ENCODE measurements at regions not wholly inside any gene's neighbourhood (a gene's known extent, or its start where the extent isn't known, plus 50 kb on each side); places are given as distances from the start of the nearest gene placed in this dataset.

- TF ChIP-seq CTCF (conservative IDR thresholded peaks at IDR 0.05) (no peak), EZH2 (IDR thresholded peaks at IDR 0.05; ENCODE audit: low read depth) (no peak)
These were observed 133.8 kb upstream of the FOXN3 start for GRCh38 chr14:89550821-89551220.
